DMS 273 (cell line): ENCODE measurements at regions not wholly inside any gene's neighbourhood (a gene's known extent, or its start where the extent isn't known, plus 50 kb on each side); places are given as distances from the start of the nearest gene placed in this dataset.
"Not testable (repeated sequence)": the region's sequence is repeated elsewhere in the genome, so short reads cannot be mapped to it uniquely, and the experiment has no call there.

ENCODE experiments used
- DNase-seq: peaks from one replicate; lab custom pipeline; 2025; ENCODE audit not compliant: unreplicated experiment; lab: John Stamatoyannopoulos, UW

DNA sequence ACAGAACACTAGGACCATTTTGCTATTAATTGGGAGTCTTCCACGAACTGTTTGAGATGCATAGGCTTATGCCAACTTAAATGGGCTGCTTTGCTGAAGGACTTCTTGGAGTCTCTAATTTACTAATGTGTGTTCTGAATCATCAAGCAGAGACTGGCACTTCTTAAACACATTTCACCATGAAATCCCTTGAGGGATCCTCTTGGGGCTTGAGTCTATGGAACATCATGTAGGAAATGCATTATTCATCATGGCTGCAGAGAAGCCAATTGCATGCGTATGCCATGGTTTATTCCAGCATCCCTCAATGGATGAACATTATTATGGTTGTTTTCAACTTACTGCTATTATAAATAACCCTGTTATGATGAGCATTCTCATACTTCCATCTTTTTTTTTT, 73.4 kb downstream of the FGD2 start:
- DNase-seq = peak; percentile 46

DNA sequence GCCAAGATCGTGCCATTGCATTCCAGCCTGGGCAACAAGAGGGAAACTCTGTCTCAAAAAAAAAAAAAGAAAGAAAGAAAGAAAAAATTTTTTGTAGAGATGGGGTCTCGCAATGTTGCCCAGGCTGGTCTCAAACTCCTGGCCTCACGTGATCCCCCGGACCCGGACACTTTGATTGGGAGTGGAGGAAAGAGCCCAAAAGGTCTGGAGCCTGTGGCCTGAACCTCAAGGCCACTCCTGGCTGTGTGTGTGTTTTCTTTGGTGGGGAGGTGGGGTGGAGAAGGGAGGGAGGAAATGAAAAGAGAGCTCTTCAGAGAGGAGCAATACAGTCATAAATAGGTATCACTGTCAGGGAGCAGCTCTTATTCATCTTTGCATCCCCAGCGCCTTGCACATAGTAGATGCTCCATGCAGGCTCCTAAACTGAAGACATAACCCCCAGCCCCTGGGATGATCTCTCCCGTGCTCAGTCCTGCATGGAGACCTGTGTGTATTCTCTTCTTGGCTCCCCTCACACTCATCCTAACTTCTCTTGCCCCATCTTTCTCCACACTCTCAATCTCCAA, 75.7 kb downstream of the FGD2 start:
- no peak for DNase-seq

- no peak for DNase-seq
Measured at GRCh38 chr6:37082390-37083130, 77.1 kb downstream of the FGD2 start.

DNA sequence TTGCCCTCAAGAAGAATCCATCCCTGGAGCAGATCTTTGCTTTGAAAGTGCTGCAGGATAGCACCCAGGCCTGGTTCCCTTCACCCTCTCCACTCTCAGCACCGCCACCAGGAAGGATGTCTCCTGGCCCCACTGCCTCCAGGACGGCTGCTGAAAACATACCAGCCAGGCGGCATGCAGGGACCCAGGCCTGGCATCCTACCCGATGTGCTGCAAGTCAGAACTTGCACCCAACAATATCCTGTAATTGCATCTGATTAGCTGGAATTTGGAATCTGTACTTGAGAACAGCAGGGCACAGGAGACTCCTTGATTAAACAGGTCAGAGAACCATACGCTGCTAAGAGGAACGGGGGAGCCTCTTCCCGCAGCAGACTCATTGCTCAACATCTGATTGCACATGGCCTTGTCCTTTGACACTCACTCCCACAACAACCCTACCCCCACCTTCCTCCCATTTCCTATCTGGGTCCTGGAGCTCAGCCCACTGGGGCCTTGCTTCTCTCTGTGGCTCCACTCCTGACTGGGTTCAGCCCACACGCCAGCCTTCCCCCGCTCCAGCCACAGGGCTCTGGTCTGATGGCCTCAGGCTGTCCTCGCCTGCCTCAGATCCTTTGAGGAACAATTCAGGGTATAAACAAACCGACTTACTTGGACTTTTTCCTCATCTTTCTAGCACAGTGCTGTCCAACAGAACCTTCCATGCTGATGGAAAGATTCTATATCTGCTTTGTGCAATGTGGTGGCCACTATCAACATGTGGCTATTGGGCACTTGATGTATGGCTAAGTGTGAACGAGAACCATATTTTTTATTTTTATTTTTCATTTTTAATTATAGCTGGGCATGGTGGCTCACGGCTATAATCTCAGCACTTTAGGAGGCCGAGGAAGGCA, 78.0 kb downstream of the FGD2 start:
- DNase-seq = peak; percentile 92

DNA sequence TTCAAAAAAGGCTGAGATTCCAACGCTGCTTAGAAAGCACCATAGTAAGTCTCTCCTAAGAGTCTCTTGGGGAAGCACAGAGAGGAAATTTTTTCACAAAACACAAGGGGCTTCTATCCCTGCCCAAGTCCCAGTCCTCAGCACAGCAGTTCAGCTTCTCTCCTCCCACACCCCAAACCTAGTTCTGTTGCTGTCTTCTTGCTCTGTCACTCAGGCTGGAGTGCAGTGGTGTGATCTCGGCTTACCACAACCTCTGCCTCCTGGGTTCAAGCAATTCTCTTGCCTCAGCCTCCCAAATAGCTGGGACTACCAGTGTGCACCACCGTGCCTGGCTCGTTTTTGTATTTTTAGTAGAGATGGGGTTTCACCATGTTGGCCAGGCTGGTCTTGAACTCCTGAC, 79.2 kb downstream of the FGD2 start:
- not testable (repeated sequence) for DNase-seq

DNA sequence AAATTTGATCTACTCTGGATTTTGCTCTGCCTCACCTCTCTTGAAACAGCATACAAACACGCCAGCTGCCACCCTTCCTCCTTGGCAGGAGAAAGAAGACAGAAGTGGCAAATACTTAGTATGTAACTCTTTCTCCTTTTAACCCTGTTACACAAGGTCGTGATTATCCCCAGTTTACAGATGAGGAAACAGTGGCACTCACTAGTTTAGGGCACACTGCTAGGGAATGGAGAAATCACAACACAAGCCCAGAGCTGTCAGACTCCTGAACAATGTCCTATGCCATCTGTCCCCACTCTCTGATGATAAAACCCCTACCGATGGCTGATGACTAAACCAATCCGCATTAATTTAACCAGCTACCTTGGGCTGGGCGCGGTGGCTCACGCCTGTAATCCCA, 79.7 kb downstream of the FGD2 start:
- DNase-seq = peak; percentile 58

- DNase-seq = peak; percentile 42
Measured at GRCh38 chr6:37088897-37089296, 81.1 kb upstream of the PIM1 start.

DNA sequence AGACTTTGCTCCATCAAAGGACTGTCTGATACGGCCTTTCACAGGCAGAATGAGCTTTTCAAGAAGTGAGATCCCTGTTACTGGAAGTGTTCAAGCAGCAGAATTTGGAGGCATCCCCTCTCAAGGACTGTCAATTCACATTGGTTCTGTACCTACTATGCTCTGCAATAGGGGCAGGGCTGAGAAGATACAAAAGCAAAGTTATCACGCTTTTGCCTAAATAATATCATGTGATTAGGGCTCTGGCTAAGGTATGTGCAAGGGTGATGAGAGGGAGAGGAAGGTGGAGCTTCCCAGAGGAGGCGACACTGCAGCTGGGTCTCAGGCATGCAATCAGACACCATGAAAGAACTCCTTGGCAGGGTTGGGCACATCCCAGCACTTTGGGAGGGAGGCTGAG, 80.2 kb upstream of the PIM1 start:
- DNase-seq = no peak

GRCh38 chr6:37091104-37091503, 78.8 kb upstream of the PIM1 start:
- not testable (repeated sequence) for DNase-seq

GRCh38 chr6:37091586-37091985, 78.4 kb upstream of the PIM1 start:
- not testable (repeated sequence) for DNase-seq

- DNase-seq = no peak
Measured at GRCh38 chr6:37092923-37093727, 76.8 kb upstream of the PIM1 start.

DNA sequence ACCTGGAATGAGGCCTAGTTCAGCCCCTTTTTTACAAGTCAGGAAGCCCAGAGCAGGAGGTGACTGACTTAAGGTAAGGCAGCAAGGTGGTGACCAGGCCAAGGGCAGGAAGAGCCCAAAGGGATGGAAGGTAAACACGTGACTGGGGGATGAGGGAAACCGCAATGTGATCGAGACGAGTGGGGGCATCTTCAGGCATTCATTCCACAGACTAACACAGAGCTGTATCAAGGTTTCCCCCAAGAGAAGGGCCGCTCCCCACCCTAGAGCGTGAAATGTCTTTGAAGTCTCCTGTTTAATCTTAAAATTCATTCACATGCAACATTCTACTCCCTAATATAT, 76.3 kb upstream of the PIM1 start:
- no peak for DNase-seq

- no peak for DNase-seq
Measured at GRCh38 chr6:37095997-37096396, 74.0 kb upstream of the PIM1 start.

- no peak for DNase-seq
Measured at GRCh38 chr6:37097335-37097734, 72.6 kb upstream of the PIM1 start.

- no peak for DNase-seq
Measured at GRCh38 chr6:37099442-37099841, 70.5 kb upstream of the PIM1 start.

- no peak for DNase-seq
Measured at GRCh38 chr6:37100745-37101144, 69.2 kb upstream of the PIM1 start.

GRCh38 chr6:37101991-37102298, 68.0 kb upstream of the PIM1 start:
- no peak for DNase-seq

DNA sequence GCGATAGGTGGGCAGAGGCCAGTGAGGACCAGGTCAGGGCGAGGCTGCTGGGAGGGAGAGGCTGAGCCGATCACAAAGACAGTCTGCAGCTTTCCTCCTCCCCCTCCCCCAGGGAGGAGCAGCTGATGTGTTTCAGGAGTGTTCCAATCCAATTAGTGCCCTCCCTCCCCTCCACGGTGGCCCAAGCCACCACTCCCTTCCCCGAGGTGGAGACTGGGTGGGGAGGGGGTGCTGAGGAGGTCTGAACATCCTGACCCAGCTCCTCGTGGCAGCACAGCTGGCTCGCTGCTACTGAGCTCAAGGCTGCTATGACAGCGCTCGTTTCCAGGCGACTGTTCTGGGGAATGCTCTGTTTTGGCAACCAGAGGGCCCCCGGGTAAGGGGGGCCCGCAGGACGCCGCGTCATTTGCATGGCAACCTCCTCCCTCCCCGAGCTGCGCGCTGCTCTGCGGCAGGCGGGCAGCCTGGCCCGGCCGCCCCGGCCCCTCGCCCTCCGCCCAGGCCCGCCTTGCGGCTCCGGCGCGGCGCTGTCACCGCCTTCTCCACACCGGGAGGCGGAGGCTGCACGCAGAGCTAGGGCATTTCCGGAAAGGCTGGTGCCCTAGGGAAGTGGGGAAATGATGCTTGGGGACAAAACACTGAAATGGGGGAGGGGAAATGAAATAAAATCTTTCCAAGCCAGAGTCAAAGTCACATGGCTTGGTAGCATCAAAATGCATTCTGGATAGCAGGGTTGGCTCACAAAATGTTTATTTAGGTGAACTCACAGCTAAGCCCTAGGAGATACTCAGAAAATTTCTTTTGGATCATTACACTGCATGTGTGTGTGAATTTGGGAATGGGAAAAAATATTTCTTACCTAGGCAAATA, 67.4 kb upstream of the PIM1 start:
- DNase-seq = peak; percentile 98

DNA sequence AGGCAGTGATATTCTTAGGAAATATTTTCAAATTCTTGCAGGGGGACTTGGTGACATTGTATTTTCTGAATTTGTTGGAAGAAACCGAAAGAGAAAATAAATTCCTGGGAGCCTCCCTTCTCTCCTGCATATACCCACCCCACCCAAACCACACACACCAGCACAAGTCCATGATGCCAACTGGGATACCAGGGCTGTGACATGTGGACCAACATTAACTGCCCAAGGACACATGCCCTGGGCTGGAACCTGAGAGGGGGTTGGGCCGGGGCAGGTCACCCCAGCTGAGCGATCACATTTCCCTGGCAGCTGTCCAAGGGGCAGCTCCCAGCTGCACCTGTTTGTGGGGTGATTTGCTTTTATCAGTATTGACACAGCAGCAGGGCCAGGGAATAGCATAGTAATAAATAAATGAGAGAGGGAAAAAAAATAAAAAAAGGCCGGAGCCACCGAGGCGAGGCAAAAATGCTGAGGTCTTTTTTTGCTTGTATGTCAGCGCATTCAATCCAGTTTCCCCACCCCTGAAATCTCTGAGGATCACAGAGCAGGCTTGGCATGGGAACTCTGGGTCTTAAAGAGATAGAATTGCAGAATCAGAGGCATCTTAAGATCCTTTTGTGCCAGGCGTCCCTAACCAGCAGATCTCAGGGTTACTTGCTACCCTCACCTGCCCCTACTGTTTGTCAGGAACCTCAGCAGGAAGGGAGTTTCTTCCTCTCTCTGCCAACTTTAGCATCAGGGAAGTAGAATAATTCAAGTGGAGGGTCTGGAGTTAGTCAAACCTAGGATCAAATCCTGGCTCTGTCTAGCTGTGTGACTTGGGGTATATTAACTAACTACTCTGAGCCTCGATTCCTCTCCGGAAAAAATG, 66.5 kb upstream of the PIM1 start:
- peak; percentile 80 for DNase-seq

DNA sequence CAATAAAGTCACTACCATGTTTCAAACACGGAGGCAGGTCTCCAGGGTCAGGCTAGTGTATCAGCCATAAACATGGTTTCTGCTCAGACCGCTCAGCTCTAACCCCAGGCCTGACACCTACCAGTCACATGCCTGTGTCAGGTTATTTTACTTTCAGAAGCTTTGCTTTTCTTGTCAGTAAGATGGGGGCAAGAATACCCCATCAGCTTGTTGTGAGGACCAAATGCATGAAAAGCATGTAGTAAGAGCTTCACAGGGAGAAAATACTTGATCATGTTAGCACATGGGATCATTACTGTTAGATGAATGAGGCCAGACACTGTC, 65.2 kb upstream of the PIM1 start:
- DNase-seq = no peak
